CD4-positive, alpha-beta T cell treated with Interferon alpha-2 for 1 hour (primary cell): ENCODE measurements at regions not wholly inside any gene's neighbourhood (a gene's known extent, or its start where the extent isn't known, plus 50 kb on each side); places are given as distances from the start of the nearest gene placed in this dataset.
"Not testable (repeated sequence)": the region's sequence is repeated elsewhere in the genome, so short reads cannot be mapped to it uniquely, and the experiment has no call there.

Experiments
- DNase-seq, 2 donors: peaks; one replicate each; pipeline ENCODE4 v3.0.0-alpha.2; 2020 to 2022

DNA sequence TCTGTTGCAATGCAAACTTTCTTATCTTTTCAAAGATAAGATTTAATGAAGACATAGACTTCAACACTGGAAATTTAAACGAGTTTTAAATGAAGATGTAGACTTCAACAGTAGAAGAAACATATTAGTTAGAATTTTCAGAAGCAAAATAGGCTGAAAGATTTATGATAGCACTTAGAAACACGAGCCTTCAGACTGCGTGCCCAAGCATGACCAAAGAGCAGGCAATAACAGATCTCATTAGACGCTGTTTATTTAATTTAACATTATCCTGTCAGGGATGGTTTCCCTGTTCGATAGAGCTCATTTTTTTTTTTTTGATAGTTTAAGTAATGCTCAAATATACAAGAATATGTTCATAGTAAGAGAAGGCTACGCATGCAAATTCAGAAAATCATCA lies 604.7 kb upstream of the SOX9 start:
- DNase-seq = no peak

DNA sequence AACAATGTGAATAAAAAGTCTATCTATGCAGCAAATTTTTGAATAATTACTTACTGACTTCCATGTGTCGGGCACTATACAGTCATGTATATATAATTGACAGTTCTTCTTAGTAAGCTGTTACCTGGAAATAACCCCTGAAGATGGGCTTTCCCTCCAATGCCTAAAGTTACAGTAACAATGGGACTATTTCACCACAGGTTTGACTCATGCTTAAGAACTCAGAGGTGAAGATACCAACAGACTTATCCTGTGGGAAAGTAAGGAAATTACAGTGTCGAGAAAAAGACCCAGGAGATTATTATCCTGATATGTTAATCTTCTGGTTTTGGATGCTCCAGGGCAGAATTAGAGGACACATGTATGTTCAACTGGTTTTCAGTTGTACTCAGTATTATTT lies 601.5 kb upstream of the SOX9 start:
- DNase-seq = no peak

DNA sequence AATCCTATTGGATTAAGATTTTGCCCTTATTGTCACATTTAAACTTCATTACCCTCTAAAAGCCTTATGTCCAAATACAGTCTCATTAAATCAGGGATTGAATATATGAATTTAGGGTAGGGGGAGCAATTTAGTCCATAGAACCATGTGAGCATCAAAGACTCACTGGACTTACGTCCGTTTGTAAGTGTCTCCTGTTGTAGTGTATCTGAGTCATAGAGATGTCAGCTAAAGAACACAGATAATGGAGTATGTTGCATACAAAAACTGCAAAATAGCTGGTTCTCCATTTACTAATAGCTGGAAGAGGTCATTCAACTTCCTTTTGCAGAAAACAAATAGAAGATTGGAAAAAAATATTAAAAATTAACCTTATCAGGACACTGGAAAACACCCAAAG lies 599.1 kb upstream of the SOX9 start:
- DNase-seq = no peak

DNA sequence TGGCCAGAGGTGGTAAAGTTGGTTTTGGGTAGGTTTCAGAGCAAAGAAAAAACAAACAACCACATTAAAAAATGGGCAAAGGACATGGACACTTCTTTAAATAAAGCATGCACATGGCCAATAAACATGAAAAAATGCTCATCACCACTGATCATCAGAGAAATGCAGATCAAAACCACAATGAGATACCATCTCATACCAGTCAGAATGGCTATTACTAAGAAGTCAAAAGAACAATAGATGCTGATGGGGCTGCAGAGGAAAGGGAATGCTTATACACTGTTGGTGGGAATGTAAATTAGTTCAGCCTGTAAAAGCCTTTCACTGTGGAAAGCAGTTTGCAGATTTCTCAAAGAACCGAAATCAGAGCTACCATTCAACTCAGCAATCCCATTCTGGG lies 598.4 kb upstream of the SOX9 start:
- DNase-seq = no peak

DNA sequence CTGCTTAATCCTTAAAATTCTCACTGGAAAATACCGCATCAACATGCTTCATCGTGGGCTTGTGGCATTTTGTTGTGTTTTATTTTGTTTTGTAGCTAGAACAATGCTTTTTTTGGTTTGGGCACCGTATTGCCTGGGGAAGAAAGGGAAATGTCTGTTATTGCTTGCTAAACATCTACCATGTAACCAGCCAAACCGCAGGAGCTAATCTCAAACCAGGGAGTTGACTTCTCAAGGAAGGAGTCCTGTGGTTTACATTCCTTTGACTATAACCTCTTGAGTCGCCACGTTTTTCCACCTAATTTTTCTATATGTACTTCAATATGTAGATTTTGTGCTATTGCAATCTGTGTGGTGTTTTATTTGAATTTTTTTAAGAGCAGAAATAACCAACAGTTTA lies 593.5 kb upstream of the SOX9 start:
- no peak for DNase-seq

DNA sequence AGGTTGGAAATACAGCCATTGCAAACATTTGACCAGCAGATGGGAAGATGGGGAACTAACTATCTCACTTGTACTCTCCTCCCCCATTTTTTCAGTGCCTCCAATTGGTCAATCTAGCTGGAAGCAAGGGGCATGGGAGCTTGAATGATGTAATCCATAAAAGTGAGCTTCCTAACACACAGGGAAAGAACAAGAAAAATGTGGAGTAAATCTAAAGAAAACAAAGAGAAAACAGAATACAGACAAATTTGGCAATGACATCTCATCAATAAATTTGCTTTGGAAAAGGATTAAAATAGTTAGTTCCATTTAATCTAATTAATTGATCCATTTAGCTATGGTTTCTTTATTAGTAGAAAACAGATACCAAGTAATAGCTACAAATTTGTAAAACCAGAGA lies 592.6 kb upstream of the SOX9 start:
- DNase-seq = no peak

DNA sequence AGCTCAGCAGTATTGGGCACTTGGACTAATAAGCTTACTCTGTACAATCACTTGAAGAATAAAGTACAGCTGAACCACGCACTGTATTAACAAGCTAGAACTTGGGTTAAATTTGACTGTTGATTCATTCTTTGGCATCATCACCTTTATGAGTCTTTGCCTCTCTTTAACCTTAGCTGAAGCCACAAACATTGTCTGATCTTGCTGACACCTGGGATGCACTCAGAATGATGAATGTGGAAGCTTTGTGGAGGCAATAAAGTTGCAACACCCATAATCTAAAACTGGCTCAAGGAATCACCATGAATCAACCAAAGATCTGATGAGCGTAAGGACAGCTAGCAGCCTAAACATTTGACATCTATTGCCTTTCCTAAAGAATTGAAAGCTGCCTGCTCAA lies 590.6 kb upstream of the SOX9 start:
- no peak for DNase-seq

DNA sequence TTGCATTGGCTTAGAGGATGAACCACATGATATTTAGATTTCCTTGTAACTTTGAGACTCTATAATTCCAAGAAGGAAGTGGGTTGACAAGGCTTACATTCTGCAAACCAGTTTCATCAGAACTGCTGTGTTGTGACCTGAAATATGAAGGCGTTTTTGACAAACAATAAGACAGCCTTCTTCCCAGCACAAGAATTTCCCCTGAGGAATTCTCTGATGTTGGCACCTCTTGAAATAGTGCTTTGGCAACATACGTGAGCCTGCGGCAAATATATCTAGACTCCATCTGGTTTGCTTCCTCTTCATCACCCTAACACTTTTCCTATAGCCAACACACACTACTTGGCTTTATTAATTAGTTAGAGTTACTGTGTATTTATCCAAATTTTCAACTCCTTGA lies 585.5 kb upstream of the SOX9 start:
- DNase-seq = no peak

DNA sequence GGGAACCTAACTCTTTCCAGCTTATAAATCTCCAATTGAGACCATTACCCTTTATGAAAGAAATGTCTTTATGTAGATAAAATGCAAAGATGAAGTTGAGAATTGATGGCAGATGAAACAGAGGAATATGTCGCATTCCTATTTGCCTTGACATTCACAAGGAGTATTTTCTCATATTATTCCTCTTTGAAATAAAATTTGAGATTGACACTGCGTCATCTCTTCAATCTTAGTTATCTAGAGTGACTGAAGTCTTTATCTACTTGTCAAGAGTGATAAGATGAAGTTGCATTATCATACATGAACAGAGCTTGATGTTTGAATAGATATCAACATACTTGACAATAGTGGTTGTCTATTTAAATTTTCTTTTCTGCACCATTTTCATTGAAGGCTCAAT lies 574.4 kb upstream of the SOX9 start:
- no peak for DNase-seq

DNA sequence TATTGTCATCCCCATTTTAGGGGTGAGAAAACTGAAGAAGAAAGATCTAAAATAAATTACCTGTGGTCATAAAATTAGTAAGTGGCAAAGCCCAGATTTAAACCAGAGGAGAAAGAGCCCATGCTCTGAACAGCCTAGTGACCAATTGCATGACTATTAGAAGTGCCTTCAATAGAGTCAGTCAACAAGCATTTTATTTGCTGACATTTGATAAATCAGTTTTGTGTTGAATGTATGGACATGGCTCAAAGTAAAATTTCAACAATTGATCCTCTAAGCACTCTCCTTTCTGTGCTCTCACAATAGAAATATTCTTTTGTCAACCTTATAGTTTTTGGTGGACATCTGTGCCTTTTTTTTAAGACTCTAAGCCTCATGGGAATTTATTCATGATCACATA lies 572.9 kb upstream of the SOX9 start:
- no peak for DNase-seq

DNA sequence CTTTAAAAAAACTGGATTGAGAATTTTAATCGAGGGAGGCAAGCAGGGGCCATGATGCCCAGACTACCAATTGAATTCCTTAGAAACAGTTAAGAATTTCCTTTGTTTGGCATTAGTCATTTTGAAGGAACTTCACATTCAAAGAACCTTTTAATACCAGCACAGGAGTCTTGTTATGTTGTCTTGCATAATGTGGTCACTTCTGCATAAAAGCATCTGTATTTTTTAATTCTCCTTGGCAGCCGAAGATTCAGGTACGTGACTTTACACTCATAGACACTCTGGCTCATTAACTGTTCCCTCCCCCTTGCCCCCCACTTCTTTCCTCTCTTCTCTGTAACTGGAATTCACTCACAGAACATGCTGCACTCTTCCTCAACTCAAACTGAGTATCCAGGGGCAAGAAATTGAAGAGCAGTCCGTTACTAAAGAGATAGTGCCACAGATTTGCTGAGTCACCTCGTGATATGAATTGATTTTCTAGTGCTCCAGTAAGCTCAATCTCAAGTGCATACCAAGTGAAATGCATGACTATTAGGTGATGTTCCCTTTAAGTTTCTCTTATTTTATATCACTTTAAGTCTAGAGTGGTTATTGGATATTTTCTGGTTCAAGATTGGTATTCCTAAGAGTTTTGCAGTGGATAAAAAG lies 572.2 kb upstream of the SOX9 start:
- DNase-seq = no peak

DNA sequence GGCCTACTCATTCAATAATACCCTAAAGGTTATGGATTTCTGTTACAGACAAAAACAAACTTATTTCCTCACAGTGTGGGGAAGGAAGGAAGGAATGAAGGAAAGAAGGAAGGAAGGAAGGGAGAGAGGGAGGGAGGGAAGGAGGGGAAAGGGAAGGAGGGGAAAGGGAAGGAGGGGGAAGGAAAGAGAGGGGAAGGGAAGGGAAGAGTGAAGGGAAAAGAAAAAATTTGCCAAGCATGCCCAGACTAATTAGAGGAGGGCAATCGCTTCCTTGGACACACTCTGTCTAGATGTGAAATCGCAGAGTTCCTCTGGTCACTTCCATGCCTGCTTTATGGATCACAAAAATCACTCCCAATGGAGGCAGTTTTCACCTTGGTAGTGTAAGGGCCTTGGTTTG lies 570.1 kb upstream of the SOX9 start:
- no peak for DNase-seq

DNA sequence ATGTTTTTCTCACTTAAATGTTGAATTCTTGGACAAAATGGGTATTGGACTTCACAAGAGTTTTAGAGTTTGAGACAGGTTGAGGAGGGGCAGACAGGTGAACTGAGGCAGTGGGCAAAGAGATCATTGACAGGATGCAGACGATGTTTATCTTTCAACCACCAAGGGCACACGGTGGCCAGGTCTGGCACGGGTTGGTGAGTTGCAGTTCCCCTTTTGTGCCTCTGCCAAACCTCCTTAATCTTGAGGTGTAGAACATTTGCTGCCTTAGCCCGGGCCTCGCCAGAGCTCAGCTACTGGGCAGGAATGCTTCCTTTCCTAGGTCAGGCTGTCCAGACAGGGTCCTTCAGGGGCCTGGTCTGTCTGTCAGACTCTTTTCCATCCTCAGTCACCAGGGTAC lies 567.4 kb upstream of the SOX9 start:
- no peak for DNase-seq

DNA sequence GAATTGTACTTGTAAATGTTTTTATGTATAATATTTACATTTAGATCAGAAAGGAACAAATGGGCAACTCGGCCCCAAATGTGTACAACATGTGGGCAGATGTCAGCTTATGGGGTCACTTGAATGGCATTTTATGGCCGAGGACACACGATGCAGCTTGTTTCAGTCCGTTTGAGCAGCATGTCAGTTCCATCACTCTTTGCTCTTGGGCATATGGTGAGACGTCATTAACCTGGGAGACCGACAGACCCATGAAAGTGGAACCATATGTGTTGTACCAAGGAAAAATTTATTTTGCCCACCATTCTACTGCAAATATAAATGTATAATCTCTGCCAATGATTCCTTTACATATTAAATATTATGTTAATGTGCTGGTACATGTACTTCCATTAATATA lies 561.9 kb upstream of the SOX9 start:
- no peak for DNase-seq

DNA sequence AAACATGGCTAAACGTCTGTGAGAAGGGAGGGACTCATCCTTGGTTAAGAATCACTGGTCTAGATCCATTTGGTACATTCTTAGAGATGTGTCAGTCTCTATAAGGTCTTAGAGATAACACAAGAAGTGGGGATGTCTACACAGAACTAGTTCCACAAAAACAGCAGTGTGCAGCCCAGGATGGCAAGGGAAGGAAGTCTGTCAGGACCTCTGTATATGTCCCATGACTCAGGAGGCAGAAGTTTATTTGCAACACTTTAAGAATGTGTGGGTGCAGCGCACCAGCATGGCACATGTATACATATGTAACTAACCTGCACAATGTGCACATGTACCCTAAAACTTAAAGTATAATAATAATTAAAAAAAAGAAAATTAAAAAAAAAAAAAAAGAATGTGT lies 548.5 kb upstream of the SOX9 start:
- DNase-seq = no peak

DNA sequence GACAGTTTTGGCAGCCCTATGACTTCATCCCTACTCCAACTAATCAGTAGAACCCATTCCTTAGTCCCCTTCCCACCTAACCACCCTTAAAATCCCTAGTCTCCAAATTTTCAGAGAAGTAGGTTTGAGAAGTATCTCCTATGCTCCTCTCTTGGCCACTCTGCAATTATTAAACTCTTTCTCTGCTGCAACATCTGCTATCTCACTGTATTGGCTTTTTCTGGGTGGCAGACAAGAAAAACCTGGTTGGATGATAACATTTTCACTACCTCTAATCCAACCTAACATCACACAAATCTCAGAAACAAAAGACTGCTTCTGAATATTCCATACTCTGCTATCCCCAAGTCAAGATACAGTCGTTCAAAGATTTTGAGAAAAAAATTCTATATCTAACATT lies 542.4 kb upstream of the SOX9 start:
- DNase-seq = no peak

DNA sequence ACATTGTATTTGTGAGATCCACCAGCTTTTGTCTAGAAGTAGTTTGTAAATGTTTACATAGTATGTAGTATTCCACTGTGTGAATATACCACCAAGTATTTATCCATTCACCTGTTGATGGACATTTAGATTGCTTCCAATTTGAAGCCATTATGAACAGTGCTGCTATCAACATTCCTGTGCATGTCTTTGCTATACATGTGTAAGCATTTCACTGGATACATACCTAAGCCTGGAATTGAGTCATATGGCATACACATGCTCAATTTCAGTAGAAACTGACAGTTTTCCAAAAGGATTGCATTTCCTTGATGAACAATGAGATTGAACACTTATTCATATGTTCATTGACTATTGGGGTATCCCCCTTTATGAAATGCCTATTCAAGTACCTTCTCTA lies 540.6 kb upstream of the SOX9 start:
- no peak for DNase-seq

DNA sequence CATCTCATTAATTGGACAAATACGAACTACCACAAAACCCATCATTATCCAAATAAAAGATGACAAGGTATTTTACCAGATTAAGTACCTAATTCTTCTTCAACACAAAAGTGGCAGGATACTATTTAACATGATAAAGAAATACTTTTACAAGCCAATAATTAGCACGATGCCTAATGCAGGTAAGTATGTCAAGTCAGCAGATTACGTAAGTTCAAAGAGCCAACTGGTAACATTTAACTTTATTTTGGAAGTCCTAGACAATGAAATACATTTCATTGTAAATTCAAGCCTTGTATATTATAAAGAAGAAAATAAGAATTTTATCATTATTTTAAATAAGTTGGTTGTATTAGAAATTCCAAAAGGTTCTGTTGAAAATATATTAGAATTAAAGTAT lies 535.3 kb upstream of the SOX9 start:
- no peak for DNase-seq

DNA sequence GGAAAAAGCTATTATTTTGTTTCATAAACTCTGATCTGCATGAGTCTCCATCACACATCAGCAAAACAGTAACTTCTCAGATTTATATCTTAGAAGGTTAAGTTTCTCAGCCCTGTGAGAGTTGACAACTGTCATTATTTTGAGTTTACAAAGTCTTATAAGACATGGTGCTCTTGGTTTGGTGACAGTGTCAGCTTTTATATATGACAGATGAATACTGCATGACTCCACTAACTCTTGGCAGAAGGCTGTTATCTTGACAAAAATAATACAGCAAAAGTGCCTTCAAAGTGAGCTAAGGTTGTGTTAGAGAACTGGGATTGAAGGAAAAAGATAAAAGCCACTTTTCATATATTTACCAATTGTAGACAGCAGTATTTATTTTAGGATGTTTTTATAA lies 528.4 kb upstream of the SOX9 start:
- no peak for DNase-seq

DNA sequence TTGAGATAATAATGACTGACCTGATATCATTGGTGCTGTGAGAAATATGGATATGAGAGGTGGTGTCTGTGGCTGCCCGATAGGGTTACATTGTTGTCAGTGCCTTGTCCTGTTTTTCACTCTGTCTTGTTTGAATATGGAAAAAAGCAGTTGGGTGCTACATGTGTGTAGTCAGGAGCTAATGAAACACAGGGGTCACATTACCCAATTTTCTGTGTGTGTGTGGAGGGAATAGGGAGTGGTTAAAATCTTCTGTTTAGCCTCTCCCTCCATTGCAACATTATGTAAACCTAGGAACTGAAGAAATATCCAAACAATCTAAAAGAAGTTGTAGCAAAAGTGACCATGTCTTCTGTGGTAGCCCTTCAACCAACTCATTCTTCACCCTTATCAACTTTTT lies 527.7 kb upstream of the SOX9 start:
- no peak for DNase-seq

DNA sequence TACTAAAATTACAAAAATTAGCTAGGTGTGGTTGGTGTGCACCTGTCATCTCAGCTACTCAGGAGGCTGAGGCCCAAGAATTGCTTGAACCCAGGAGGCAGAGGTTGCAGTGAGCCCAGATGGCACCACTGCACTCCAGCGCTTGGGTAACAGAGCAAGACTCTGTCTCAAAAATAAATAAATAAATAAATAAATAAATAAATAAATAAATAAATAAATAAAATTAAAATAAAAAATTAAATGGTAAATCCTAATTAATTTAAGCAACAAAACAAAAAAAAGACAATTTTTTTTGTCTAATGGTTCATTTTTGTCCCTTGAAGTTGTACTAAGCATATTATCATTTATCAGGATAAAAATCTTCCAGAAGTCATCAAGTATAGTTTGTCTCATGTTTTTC lies 521.2 kb upstream of the SOX9 start:
- not testable (repeated sequence) for DNase-seq

DNA sequence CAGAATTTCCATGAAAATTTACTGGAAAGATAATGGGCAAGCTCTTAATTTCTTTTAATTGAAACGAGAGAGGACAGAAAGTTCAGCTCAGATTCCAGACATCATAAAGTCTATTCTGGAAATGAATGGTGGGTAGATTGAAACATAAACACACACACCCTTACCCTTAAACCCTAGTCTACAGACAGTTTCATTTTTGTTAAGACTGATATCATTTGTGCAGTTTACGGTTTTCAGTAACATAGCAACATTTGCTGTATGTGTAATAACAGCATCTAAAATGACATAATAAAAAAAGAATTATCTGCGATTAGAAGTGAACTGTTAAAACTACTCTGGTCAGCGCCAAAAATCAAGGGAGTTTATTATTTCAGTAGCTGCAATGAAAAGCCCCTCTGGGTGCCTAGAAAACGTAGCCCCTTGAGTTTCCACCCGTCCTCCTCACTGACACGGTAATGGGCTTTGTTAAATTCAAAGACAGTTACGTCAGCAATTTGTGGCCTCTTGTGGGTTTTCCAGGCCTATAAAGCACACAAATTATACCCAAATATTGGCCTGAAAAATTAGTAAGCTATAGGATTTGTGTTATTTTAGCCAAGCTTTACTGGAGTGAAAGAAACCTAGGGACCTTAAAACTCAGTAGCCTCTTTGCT lies 520.6 kb upstream of the SOX9 start:
- DNase-seq = no peak

DNA sequence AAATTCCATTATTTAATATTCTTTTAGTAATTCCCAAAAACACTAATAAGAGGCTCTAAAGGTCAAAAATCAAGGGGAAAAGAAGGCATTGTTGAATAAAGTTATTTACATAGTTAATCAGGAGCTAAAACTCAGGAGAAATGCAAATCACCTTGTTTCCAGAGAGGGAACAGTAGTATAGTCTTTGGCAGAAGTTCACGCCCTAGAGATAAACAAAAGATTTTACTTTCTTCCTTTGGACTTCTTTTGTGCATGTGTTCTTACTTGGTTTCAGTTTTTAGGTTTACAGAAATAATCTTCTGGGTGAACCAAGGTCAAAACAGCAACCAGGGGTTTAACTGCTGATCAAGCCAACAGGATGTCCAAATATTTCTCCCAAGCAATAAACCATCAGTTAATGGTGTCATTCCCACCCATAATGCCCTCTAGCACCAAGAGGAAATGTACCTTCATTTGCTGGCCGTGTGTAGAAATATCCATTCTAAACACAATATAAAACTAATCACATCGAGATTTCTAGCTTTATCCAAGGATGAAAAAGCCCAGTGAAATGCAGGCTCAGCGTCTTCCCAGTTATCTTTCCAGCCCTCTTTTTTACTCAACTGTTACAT lies 518.8 kb upstream of the SOX9 start:
- DNase-seq = no peak

DNA sequence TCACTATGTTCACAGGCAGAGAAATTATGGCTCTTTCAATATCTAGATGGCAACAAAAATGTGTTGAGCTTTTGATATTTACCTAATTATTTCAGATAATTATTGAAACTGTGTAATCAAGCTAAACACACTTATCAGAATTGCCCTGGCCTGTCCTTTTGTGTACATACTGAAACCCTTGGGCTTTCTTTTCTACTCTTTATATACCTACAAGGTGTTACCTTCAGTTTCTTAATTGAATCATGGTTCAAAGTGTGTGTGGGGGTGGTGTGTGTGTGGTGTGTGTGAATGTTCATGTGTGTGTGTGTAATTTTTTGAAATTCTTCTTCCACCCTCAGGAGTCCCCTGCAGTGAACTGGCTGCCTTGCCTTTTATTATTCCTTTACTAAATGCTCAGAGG lies 506.8 kb upstream of the SOX9 start:
- no peak for DNase-seq

DNA sequence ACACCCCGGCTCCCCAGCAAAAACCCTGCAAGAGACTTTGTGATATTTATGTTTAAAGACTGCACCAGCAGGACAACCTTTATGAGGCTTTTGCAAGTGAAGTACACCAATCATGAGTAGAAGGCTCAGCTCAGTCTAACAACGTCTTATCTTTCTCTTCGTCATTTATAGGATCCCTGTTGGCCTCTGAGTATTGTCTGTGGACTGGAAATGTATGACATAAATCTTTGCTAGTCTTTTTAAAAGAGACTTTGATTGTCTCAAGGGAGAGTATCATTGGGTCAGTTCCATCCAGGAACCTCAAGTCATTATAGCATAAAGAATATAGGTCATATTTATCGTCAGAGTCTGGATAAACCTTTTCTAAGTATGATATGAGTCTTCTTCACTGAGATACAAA lies 505.0 kb upstream of the SOX9 start:
- DNase-seq = no peak
